GM19452 (cell line): ENCODE measurements at regions not wholly inside any gene's neighbourhood (a gene's known extent, or its start where the extent isn't known, plus 50 kb on each side); places are given as distances from the start of the nearest gene placed in this dataset.

Experiments
- ATAC-seq: cut with Tn5 transposase; IDR thresholded peaks from one replicate; pipeline ENCODE4 v1.9.1; 2021; ENCODE audit not compliant: unreplicated experiment

- no peak for ATAC-seq
Observed at GRCh38 chr12:86349196-86349595, 93.0 kb upstream of the MGAT4C start.

GRCh38 chr12:86333955-86334522 is 77.8 kb upstream of the MGAT4C start:
- no peak for ATAC-seq

GRCh38 chr12:86331457-86331856 is 75.3 kb upstream of the MGAT4C start:
- no peak for ATAC-seq

- ATAC-seq, result no peak
Observed at GRCh38 chr12:86331012-86331411, 74.8 kb upstream of the MGAT4C start.

DNA sequence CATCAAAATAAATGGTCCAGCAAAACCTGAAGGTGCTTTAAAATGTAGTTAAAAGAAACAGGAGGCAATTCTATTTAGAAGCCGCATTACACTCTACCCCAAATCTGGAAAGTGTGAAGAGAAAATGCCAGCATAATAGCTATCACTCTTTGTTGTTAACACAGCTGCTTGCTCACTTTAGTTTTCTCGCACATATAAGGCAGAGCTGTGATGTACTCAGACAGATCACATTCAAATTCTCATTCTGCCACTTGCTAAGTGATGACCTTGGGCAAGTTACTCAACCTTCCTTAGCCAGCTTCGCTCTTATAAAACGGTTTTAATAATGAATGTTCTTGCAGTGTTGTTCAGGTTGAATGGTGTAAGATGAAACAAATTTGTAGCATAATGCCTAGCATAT is 56.0 kb upstream of the MGAT4C start:
- no peak for ATAC-seq
